Putamen (tissue), 1 donor: ENCODE measurements at regions not wholly inside any gene's neighbourhood (a gene's known extent, or its start where the extent isn't known, plus 50 kb on each side); places are given as distances from the start of the nearest gene placed in this dataset.
"Not testable (repeated sequence)": the region's sequence is repeated elsewhere in the genome, so short reads cannot be mapped to it uniquely, and the experiment has no call there.

Experiments used
- DNase-seq: peaks from one replicate; pipeline ENCODE4 v3.0.0-alpha.2; 2016; ENCODE audit warnings: low spot score

DNA sequence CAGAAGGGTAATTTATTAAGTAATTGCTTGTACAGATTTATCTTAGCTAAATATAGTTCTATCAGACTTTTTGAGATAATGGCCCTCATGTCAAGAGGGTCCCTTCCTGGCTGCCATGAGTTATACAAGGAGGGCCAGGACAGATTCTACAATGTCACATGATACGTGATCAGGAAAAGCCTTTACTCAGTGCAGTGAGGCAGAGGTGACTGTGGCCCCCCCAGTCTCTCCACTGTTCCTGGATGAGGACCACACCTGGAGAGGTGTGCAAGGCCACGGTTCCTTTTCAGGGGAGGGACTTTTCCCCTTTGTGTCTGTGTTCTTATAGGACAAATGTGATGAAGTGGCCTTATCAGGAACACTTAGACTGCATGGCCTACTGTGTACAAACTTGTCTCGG is 54.3 kb upstream of the LRCH1 start:
- DNase-seq, result no peak

DNA sequence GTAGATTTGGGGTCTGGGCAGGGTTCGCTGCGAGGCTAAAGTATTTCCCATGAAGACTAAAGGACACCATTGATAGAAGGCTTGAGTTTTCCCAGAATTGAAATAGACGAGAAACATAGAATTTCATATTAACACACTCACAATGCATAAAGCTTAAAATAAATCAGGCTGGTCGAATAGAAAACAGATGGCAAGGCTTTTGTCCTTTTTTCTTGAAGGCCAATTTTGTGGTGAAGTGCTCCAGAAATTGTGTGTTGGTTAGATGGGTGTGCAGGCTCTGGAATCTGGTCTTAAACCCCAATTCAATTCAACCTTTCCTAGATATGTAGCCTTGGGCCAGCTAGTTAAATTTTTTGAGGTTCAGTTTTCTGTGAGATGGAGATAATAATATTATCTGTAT is 56.9 kb upstream of the LRCH1 start:
- DNase-seq, result no peak

DNA sequence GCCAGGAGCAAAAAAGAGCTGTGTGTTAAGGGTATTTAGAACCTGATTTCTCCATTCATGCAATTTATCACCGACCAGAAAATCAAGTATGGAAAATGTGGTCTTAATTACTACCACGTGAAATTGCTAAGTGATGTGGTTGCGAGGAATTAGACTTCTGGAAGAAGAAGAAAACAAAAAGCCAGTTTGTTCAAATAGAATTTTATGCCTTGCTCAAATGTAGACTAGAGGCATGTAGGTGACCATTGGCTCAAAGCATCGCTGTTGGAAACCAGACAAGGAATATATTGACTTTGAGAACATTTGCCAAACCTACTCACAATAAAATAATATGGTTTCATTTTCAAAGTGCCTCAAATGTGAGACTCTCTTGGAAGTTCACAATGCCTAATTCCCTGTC is 57.3 kb upstream of the LRCH1 start:
- no peak for DNase-seq

DNA sequence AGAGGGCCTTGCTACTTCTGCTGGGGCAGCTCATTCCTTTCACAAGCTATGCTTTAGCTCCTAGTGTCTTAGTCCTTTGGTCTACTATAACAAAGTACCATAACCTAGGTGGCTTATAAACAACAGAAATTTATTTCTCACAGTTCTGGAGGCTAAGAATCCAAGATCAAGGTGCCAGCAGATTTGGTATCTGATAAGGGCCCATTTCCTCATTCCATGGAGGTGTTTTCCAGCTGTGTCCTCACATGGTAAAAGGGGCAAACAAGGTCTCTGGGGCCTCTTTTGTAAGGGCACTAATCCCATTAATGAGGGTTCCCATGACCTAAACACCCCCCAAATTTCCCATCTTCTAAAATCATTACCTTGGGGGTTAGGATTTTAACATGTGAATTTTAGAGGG is 57.9 kb upstream of the LRCH1 start:
- no peak for DNase-seq

DNA sequence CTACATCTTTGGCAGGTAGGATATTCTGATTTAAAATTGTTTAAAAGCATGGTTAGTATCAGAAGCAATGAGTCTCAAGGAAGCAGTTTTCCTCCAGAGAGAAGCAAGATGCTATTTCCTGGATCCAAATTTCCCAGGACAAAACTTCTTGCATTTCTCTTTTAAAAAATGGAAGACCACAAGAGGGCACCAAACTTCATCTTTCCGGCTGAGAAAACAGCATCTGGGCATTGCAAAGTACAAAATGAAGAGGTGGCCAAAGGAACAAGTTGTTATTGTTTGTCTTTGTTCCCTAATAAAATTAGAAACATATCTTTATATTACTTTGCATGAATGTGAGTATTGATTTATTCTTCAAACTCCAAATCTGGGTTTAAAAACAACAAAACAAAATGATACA is 60.0 kb upstream of the LRCH1 start:
- peak; percentile 34 for DNase-seq

DNA sequence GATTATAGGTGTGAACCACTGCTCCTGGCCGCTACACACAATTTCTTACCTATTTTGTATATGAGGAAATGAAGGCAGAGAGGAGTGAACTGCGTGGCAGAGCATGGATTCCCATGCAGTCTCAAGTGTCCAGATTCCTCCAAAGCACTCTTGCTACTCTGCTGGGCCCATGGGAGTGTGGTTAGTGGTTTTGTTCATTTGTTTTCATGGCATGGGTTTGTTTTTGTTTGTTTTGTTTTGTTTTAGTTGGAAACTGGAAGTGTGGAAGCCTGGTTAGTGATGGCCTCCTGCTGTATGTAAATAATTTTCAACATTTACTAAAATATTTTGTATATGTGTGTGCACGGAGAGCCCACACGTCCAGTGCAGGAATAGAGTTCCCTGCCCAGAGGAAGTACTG is 61.3 kb upstream of the LRCH1 start:
- no peak for DNase-seq

DNA sequence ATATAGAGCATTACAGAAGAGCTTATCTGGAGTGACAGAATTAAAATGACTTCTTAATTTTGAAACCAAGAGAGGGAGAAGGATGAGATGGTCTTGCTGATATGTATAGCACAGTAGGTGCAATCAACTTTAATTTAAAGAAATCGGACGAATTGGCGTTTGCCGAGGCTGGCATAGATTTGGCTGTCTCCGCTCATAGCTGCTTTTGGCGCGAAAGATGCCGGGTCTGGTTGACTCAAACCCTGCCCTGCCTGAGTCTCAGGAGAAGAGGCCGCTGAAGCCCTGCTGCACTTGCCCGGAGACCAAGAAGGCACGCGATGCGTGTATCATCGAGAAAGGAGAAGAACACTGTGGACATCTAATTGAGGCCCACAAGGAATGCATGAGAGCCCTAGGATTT is 62.3 kb upstream of the LRCH1 start:
- not testable (repeated sequence) for DNase-seq

DNA sequence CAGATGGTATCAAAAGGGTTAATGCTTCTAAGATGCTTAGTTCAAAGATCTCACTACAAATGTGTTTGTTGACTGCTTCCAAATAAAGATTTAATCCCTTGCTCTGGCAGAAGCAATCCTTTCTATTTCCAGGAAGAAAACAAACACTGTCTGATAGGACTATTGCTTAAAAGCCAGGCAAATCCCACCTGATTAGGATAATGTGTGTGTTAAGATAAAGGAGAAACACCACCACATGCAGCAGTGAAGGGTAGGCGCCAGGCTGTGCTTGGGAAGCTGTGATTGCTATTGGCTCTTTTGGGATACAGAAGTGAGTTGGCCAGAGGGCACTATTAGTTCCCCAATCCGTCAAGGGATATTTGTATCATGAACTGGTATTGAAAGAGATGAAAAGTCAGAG is 62.8 kb upstream of the LRCH1 start:
- no peak for DNase-seq

DNA sequence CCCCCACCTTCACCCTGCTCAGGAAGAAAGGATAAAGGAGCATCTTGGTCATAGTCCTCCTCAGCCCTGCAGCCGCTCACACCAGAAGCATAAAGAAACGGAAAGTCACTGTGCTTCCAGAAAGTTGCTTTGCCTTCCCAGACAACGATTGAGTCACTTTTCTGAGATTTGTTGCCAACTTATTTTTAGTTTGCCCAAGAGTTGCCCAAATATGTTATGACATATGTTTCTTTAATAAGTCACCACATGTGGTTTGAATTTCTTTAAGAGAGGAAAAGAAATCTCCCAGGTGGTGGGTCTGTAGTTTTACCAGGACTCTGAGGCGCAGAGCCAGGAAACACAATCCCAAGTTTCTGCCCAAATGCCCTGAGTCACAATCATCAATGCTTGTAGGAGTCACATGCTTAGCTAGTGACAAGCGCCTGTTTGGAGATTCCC is 63.4 kb upstream of the LRCH1 start:
- no peak for DNase-seq

DNA sequence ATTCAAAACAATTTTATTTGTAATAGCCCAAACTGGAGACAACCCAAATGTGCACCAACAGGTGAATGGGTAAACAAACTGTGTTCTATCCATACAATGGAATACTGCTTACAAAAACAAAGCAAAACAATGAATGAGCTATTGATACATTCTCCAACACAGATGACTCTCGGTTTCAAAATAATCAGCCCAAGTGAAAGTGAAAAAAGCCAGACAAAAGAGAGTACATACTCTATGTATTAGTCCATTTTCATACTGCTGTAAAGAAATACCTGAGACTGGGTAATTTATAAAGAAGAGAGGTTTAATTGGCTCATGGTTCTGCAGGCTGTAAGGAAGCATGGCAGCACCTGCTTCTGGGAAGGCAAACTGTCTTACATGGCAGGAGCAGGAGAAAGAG is 65.2 kb upstream of the LRCH1 start:
- DNase-seq, result no peak

DNA sequence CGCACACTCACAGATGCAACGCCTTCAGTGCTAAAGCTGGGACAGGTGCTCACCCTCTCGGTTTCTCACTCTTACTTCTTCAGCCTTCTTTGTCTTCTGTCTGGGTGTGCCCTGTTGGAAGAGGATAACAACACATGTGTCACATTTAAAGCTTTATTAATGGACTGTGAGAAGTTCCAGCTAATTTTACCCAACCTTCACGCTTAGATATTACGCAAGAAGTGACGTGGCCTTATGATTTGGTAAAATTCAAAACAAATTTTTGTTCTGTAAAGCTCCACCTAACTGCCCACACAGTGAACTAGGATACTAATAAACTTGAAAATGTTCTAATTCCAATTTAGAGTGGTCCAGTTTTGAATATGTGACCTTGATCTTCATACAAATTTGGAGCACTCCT is 66.7 kb upstream of the LRCH1 start:
- no peak for DNase-seq

DNA sequence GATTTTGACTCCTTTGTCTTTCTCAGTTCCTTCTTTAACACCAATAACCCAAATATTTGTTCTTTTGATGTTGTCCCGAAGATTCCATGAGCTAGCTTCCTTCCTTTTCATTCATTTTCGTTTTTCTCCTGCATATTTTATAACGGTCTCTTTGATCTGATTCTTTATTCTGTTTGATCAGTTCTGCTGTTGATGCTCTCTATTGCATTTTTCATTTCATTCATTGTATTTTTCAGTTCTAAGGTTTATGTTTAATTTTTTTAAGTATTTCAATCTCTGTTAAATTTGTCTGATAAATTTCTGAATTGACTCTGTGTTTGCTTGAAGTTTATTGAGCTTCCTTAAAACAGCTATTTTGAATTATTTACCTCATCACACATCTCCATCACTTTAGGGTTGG is 68.4 kb upstream of the LRCH1 start:
- no peak for DNase-seq

DNA sequence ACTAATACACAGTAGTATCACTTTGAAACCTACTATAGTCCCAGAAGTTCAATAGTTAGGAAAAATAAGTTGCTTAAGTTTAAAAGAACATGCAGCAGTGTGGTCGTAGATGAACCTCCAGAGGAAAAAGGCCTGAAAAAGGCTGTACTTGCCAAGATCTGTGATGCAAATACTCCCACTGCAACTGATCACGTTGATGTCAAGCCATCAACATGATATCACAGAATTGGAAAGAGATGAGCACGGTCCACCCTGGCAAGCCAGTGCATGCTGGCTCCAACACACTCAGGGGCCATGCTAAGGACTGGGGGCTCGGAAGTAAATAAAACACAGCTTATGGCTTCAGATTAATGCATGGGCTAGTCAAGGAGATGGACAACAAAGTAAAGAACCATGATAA is 71.8 kb upstream of the LRCH1 start:
- DNase-seq, result no peak

DNA sequence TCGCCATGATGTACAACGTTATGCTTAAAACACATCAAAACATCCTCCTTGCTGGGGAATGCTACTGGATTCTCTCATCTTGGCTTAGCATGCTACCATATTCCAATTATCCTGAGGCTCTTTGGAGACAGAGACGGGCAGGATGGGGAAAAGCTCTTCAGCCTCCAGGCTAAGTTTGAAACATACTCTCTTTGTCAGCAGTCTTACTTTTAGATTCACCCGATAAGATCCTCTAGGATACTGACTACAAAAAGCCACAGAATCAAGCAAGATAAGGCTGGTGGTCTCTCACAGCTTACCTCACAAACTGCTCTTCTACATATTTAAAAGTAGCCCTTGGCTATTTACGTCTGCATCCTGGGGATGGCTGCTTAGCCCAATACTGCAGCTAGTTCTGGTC is 72.8 kb upstream of the LRCH1 start:
- DNase-seq, result no peak

DNA sequence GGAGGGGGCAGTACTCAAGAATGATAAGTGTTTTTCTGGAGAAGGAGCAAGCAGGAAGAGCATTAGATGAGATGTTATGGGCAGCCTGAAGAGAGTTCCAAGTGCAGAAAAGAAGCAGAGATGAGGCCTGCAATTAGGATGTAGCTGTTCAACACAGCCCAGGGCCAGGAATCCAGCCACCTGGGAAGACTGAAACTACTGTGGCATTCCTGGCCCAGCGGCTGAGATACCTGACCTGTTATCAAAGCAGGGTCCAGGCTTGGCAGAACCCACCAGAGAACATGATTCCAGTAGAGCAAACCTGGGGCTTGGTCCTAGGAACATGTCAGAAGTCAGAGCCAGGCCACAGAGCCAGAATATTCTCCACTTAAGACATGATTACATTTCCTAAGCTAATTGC is 73.3 kb upstream of the LRCH1 start:
- no peak for DNase-seq

DNA sequence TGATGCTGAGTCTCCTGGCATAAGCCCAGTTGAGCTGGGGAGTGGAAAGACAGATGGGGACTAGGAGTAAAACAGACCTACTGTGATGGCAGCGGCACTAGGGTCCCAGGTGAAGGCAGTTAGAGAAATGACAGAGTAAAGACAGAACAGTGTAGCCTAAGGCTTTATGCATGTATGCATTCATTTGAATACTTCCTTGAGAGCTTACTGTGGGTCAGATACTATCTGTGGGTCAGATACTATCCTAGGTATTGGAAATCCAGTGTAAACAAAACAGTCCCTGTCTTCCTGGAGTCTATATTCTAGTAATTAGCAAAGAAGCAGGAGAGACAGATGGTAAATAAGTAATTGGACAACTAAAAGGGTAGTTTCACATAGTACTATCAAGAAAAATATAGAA is 73.7 kb upstream of the LRCH1 start:
- DNase-seq, result no peak

DNA sequence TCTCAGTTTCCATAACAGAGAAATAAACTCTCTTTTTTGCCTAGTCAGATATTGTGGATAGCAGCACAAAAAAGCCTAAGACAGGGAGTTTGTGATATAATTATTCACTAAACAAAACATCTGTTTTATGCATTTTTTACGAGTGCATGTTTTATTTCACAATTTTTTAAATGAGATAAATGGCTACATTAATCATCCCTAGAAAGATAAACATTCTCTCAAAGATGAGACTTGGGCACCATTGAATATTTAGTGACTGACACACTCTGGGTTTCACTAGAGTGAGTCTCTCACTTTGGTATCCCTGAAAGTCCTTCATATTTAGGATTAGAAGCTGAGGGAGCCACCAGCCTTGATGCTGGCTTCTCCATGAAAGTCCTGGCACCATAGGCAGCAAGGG is 74.3 kb upstream of the LRCH1 start:
- DNase-seq, result no peak

DNA sequence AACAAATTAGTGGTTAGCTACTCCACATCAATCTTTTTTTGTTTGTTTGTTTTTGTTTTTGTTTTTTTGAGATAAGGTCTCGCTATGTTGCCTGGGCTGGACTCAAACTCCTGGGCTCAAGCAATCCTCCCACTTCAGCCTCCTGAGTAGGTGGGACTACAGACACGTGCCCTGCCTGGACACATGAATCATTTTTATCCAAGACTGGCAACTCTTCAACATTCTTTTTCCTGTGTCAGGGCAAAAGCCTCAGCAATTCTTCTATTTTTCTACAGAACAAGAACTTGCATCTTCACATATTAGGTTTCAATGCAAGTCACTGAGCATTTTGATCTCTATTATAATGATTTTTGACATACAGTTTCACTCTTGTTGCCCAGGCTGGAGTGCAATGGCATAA is 76.8 kb upstream of the LRCH1 start:
- DNase-seq, result no peak

DNA sequence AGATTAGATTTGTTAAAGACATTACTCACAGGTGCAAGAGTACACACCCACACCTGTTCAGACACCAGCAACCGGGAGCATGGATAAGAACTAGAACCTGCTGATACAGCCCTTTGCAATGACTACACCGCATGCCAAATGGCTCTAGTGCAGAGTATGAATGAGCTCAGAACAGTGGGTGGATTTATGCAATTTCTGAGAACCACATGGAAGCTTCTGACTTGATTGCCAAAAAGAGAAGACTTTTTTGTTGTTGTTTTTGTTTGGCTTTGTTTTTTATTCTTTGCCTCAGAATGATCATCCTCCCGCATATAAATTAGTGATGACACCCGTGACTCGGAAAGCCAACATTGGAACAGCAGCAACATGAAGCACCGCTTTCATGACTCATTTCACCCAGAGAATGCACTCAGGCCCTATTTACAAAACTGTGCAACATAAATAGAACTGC is 77.4 kb upstream of the LRCH1 start:
- DNase-seq, result no peak

DNA sequence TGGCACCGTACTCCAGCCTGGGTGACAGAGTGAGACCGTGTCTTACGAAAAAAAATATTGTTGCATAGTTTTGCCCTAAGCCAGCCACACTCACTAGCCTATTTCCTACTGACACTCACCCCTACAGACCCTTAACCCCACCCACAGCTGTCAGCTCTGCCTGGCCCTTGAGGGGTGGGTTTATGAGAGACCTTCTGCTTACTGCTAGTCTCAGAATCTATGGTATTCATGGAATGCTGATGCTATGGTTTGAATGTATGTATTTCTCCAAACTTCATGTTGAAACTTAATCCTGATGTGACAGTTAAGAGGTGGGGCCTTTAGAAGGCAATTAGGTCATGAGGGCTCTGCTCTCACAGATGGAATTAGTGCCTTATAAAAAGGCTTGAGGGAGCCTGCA is 79.2 kb upstream of the LRCH1 start:
- DNase-seq, result no peak

DNA sequence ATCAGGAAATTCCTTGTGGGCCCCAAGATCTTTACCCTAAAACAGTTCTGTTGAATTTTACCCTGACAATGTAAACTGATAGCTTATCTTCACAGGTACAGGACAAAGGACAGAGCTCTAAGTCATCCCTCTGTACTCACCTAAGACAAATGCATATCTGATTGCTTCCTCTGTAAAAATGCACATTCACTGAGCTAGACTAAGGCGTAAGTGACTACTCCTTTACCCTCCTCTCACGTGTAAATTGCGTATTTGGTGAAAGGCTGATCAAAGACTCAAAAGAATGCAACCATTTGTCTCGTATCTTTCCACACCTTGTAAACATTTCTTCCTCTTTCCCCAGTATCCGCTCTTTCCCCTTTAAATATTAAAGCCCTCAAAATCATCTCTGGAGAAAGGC is 80.6 kb upstream of the LRCH1 start:
- DNase-seq, result no peak

DNA sequence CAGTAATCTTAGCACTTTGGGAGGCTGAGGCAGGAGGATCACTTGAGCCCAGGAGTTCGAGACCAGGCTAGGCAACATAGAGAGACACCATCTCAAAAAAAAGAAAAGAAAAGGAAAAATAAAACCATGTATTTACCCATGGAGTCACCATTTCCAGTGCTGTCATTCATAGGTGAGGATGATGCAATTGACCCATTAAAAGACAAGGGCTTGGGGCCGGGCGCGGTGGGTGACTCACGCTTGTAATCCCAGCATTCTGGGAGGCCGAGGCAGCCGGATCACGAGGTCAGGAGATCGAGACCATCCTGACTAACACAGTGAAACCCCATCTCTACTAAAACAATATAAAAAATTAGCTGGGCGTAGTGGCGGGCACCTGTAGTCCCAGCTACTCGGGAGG is 82.6 kb upstream of the RUBCNL start:
- not testable (repeated sequence) for DNase-seq

DNA sequence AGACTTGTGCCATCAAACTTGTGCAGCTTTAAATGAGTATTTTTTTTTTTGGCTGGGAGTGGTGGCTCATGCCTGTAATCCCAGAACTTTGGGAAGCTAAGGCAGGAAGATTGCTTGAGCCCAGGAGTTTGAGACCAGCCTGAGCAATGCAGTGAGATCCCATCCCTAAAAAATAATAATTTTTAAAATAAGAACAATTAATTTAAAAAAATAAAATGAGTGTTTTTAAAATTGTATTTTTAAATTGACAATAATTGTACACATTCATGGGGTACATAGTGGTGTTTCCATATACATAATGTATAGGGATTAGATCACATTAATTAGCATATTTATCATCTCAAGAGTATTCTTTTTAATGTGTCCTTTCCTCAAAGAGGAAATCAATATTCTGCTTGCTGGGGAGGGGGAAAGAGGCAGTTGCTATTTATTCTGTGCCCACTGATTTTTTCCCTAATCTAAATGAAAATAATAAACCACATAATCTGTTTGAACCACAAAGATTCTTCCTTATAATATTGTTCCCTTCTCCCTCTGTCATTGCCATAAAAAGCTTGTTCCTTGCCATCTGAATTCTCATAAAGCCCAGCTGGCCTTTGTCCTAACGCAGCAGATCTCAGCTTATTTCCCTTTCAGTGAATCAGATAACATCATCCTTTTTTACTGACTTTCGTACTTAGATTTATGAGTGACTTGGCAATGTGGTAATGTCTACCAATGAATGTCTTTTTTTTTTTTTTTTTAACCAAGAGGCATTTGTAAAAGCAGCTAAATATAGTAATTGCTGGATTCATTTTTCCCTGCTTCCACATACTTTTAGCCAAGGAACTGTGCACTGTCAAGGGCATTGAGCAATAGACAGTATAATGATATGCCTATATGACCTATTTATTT is 81.8 kb upstream of the RUBCNL start:
- DNase-seq, result no peak

DNA sequence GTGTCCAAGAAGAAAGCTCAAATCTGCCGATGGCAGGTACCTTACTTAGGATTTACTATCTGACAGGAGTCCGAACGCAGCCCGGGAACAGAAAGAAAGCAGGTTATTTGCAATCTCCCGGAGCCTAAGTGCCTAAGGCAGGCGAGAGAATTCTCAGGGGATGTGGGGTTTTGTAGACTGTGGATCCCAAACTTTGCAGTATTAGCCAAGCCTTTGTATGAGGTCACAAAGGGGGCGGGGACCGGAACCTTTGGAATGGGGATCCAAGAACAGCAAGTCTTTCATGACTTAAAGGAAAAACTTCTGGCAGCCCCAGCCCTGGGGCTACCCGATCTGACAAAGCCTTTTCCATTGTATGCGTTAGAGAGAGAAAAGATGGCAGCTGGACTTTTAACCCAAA is 80.6 kb upstream of the RUBCNL start:
- DNase-seq, result not testable (repeated sequence)
